IgD-negative memory B cell (primary cell): ENCODE measurements at regions not wholly inside any gene's neighbourhood (a gene's known extent, or its start where the extent isn't known, plus 50 kb on each side); places are given as distances from the start of the nearest gene placed in this dataset.
"Not testable (repeated sequence)": the region's sequence is repeated elsewhere in the genome, so short reads cannot be mapped to it uniquely, and the experiment has no call there.

Experiments
- H3K27ac Mint-ChIP-seq, 3 donors: one replicate each; pipeline ENCODE4 v1.8.0; 2020 to 2022; ENCODE audit warnings: mild to moderate bottlenecking in 3 of 3, mixed read lengths in 3 of 3, moderate library complexity in 1 of 3
- H3K27me3 Mint-ChIP-seq: one replicate; pipeline ENCODE4 v1.8.0; 2021; ENCODE audit warnings: mixed read lengths
- H3K36me3 Mint-ChIP-seq: one replicate; pipeline ENCODE4 v1.8.0; 2020; ENCODE audit warnings: mild to moderate bottlenecking, mixed read lengths
- H3K4me1 Mint-ChIP-seq, 3 donors: one replicate each; pipeline ENCODE4 v1.8.0; 2020 to 2022; ENCODE audit warnings: mixed read lengths in 3 of 3, mild to moderate bottlenecking in 1 of 3
- H3K4me3 Mint-ChIP-seq, 4 donors: one replicate each; pipeline ENCODE4 v1.8.0; 2020 to 2022; ENCODE audit warnings: mild to moderate bottlenecking in 4 of 4, mixed read lengths in 4 of 4, moderate library complexity in 3 of 4
- H3K9me3 Mint-ChIP-seq, 3 donors: one replicate each; pipeline ENCODE4 v1.8.0; 2020 to 2021; ENCODE audit warnings: mixed read lengths in 3 of 3, mild to moderate bottlenecking in 1 of 3

GRCh38 chr19:28063702-28064101 lies 1149.2 kb downstream of the UQCRFS1 start:
- Mint-ChIP-seq H3K27me3 (no peaks in the 10 kb centered on the region), H3K4me1 (no peaks in the 10 kb centered on the region), H3K36me3 (no peaks in the 10 kb centered on the region), H3K4me3 (no peak overlapping the region), H3K9me3 (peaks cover 0 to 6% (median 0%) of the 10 kb centered on the region in 3 donors), H3K27ac (no peak overlapping the region)

GRCh38 chr19:28061111-28061510 lies 1151.8 kb downstream of the UQCRFS1 start:
- Mint-ChIP-seq H3K4me1 (no peaks in the 10 kb centered on the region), H3K9me3 (peaks cover 0 to 5% (median 2%) of the 10 kb centered on the region in 3 donors), H3K36me3 (no peaks in the 10 kb centered on the region), H3K27ac (no peak overlapping the region), H3K27me3 (no peaks in the 10 kb centered on the region), H3K4me3 (no peak overlapping the region)

- H3K36me3 Mint-ChIP-seq, H3K4me1 Mint-ChIP-seq, H3K27ac Mint-ChIP-seq, H3K4me3 Mint-ChIP-seq, H3K27me3 Mint-ChIP-seq, H3K9me3 Mint-ChIP-seq: not testable (repeated sequence)
Measured at GRCh38 chr19:28057026-28057425, 1155.9 kb downstream of the UQCRFS1 start.

DNA sequence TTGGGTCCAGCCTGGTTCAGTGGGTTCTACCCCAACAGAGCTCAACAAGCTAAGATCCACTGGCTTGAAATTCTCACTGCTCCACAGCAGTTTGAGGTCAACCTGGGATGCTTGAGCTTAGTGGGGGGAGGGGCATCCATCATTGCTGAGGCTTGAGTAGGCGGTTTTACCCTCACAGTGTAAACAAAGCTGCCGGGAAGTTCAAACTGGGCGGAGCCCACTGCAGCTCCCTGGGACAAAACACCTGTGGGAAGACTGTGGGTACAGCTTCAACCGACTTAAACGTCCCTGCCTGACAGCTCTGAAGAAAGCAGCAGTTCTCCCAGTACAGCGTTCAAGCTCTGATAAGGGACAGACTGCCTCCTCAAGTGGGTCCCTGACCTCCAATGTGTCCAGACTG lies 1161.9 kb downstream of the UQCRFS1 start:
- no peaks in the 10 kb centered on the region for H3K27me3 Mint-ChIP-seq
- peaks cover 4% of the 10 kb centered on the region for H3K36me3 Mint-ChIP-seq
- H3K4me3 Mint-ChIP-seq = no peak overlapping the region
- H3K4me1 Mint-ChIP-seq = peaks cover 0 to 3% (median 0%) of the 10 kb centered on the region in 3 donors
- no peak overlapping the region for H3K27ac Mint-ChIP-seq
- peaks cover 0 to 9% (median 8%) of the 10 kb centered on the region in 3 donors for H3K9me3 Mint-ChIP-seq

GRCh38 chr19:28049875-28050274 lies 1163.1 kb downstream of the UQCRFS1 start:
- peaks cover 0 to 3% (median 0%) of the 10 kb centered on the region in 3 donors for H3K4me1 Mint-ChIP-seq
- no peak overlapping the region for H3K27ac Mint-ChIP-seq
- peaks cover 0 to 9% (median 8%) of the 10 kb centered on the region in 3 donors for H3K9me3 Mint-ChIP-seq
- H3K27me3 Mint-ChIP-seq = no peaks in the 10 kb centered on the region
- peak overlapping the region in 1 of 4 donors; percentile 71 for H3K4me3 Mint-ChIP-seq
- peaks cover 4% of the 10 kb centered on the region for H3K36me3 Mint-ChIP-seq

- Mint-ChIP-seq H3K36me3 (peaks cover 1% of the 10 kb centered on the region), H3K4me1 (no peaks in the 10 kb centered on the region), H3K27ac (no peak overlapping the region), H3K4me3 (peak overlapping the region in 1 of 4 donors; percentile 8), H3K9me3 (peaks cover 0 to 7% (median 5%) of the 10 kb centered on the region in 3 donors), H3K27me3 (no peaks in the 10 kb centered on the region)
Measured at GRCh38 chr19:28046932-28047331, 1166.0 kb downstream of the UQCRFS1 start.

- H3K9me3 Mint-ChIP-seq = peaks cover 0 to 6% (median 6%) of the 10 kb centered on the region in 3 donors
- no peak overlapping the region for H3K27ac Mint-ChIP-seq
- H3K4me1 Mint-ChIP-seq = no peaks in the 10 kb centered on the region
- H3K4me3 Mint-ChIP-seq = no peak overlapping the region
- H3K27me3 Mint-ChIP-seq = no peaks in the 10 kb centered on the region
- no peaks in the 10 kb centered on the region for H3K36me3 Mint-ChIP-seq
Measured at GRCh38 chr19:28045621-28046020, 1167.3 kb downstream of the UQCRFS1 start.

DNA sequence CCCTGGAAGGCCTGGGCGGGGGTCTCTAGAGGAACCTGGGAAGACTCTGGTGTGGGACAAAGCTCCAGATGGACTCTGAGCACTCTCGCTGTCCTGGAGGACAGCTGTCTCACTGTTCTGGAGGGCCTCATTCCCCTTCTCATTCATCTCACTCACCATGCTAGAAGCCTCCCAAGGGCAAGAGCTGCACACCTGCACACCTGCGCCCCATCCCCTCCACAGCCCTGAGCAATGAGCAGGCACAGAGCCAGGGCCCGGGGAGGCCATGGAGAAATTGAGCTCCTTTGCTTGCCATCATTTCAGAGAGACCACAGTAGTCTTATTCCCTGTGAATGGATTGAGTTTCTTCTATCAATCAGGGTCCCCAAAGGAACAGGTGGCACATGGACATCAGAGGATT lies 1168.5 kb downstream of the UQCRFS1 start:
- no peaks in the 10 kb centered on the region for H3K36me3 Mint-ChIP-seq
- H3K4me1 Mint-ChIP-seq = no peaks in the 10 kb centered on the region
- H3K27ac Mint-ChIP-seq = no peak overlapping the region
- H3K9me3 Mint-ChIP-seq = peaks cover 0 to 9% (median 4%) of the 10 kb centered on the region in 3 donors
- no peak overlapping the region for H3K4me3 Mint-ChIP-seq
- no peaks in the 10 kb centered on the region for H3K27me3 Mint-ChIP-seq

- no peaks in the 10 kb centered on the region for H3K4me1 Mint-ChIP-seq
- peaks cover 0 to 16% (median 4%) of the 10 kb centered on the region in 3 donors for H3K9me3 Mint-ChIP-seq
- H3K27ac Mint-ChIP-seq = no peak overlapping the region
- peaks cover 1% of the 10 kb centered on the region for H3K36me3 Mint-ChIP-seq
- no peaks in the 10 kb centered on the region for H3K27me3 Mint-ChIP-seq
- H3K4me3 Mint-ChIP-seq = no peak overlapping the region
Measured at GRCh38 chr19:28042516-28042915, 1170.4 kb downstream of the UQCRFS1 start.

GRCh38 chr19:28039677-28040381 lies 1173.1 kb downstream of the UQCRFS1 start:
- Mint-ChIP-seq H3K36me3 (peaks cover 1% of the 10 kb centered on the region), H3K27me3 (no peaks in the 10 kb centered on the region), H3K4me3 (no peak overlapping the region), H3K9me3 (peaks cover 0 to 16% (median 3%) of the 10 kb centered on the region in 3 donors), H3K4me1 (no peaks in the 10 kb centered on the region), H3K27ac (no peak overlapping the region)

DNA sequence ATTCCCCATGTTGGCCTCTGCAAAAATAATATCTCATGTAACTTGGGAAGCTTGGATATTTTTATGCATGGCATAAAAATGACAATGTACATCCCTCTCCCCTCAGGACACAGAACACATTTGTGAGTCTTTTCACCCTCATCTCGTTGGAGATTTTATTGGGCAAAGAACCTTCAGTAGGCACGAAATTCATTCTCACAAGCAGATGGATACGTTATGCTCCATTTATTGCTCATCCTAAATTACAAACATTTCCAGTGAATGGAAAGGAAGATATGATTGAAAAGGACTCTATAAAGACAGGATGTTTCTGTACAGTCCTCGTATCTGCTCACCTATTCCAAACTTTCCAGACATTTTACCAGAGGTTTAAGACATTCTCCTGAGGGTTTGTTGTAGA lies 1175.8 kb downstream of the UQCRFS1 start:
- Mint-ChIP-seq H3K27ac (no peak overlapping the region), H3K36me3 (peaks cover 1% of the 10 kb centered on the region), H3K4me1 (no peaks in the 10 kb centered on the region), H3K4me3 (no peak overlapping the region), H3K9me3 (peaks cover 2 to 19% (median 3%) of the 10 kb centered on the region in 3 donors), H3K27me3 (no peaks in the 10 kb centered on the region)

- Mint-ChIP-seq H3K36me3 (peaks cover 1% of the 10 kb centered on the region), H3K4me3 (no peak overlapping the region), H3K27me3 (no peaks in the 10 kb centered on the region), H3K9me3 (peaks cover 4 to 19% (median 6%) of the 10 kb centered on the region in 3 donors), H3K27ac (no peak overlapping the region), H3K4me1 (no peaks in the 10 kb centered on the region)
Measured at GRCh38 chr19:28036486-28036885, 1176.5 kb downstream of the UQCRFS1 start.

GRCh38 chr19:28034936-28035335 lies 1178.0 kb downstream of the UQCRFS1 start:
- H3K27me3 Mint-ChIP-seq = no peaks in the 10 kb centered on the region

DNA sequence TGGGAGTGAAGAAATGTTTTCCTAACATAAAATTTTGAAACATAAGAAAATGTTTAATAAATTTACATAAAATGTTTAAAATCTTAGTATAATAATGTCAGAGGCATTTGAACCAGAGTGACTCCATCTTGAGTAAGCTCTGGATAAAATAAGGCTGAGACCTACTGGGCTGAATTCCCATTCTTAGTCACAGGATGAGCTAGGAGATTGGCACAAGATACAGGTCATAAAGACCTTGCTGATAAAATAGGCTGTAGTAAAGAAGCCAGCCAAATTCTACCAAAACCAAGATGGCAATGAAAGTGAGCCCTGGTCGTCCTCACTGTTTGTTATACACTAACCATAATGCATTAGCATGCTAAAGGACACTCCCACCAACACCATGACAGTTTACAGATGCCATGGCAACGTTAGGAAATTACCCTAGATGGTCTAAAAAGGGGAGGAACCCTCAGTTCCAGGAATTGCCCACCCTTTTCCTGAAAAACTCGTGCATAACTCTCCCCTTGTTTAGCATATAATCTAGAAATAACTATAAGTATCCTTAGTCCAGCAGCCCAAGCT lies 1184.0 kb downstream of the UQCRFS1 start:
- Mint-ChIP-seq H3K9me3 (peaks cover 1 to 18% (median 9%) of the 10 kb centered on the region in 3 donors), H3K36me3 (no peaks in the 10 kb centered on the region), H3K27me3 (no peaks in the 10 kb centered on the region), H3K4me1 (no peaks in the 10 kb centered on the region), H3K27ac (no peak overlapping the region), H3K4me3 (no peak overlapping the region)

More at GRCh38 chr19:28034936-28035335, 1178.0 kb downstream of the UQCRFS1 start:
- Mint-ChIP-seq H3K4me1 (no peaks in the 10 kb centered on the region), H3K4me3 (no peak overlapping the region), H3K36me3 (peaks cover 1% of the 10 kb centered on the region), H3K9me3 (peaks cover 4 to 19% (median 6%) of the 10 kb centered on the region in 3 donors), H3K27ac (no peak overlapping the region)

- no peaks in the 10 kb centered on the region for H3K36me3 Mint-ChIP-seq
- H3K27me3 Mint-ChIP-seq = no peaks in the 10 kb centered on the region
- H3K27ac Mint-ChIP-seq = no peak overlapping the region
- peaks cover 1 to 15% (median 6%) of the 10 kb centered on the region in 3 donors for H3K9me3 Mint-ChIP-seq
- no peak overlapping the region for H3K4me3 Mint-ChIP-seq
- no peaks in the 10 kb centered on the region for H3K4me1 Mint-ChIP-seq
Measured at GRCh38 chr19:28027116-28027515, 1185.8 kb downstream of the UQCRFS1 start.

DNA sequence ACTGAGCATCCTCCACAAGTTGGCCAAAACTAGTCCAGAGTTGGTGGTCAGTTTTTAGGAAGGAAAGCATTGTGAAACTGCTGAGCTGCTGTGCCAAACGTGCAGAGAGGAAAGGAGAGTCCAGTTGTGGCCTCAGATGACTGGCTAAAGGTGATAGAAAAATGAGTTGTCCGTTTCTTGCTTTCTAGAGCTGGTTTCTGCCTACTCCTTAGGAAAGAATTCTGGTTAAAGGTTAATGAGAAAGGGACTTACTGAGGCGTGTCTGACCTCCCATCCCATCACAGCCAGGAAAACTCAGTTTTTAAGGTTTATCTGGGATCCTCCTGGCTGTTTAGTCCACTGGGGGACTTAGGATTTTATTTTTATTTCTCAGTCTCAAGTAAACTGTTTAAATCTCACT lies 1186.3 kb downstream of the UQCRFS1 start:
- Mint-ChIP-seq H3K4me1 (no peaks in the 10 kb centered on the region), H3K4me3 (no peak overlapping the region), H3K27ac (no peak overlapping the region), H3K36me3 (no peaks in the 10 kb centered on the region), H3K9me3 (peaks cover 0 to 11% (median 3%) of the 10 kb centered on the region in 3 donors), H3K27me3 (no peaks in the 10 kb centered on the region)
